COLO829 (cell line): ENCODE measurements at regions not wholly inside any gene's neighbourhood (a gene's known extent, or its start where the extent isn't known, plus 50 kb on each side); places are given as distances from the start of the nearest gene placed in this dataset.
"Not testable (repeated sequence)": the region's sequence is repeated elsewhere in the genome, so short reads cannot be mapped to it uniquely, and the experiment has no call there.

ENCODE experiments used
- DNase-seq: peaks from one replicate; pipeline ENCODE4 v3.0.0; 2012; ENCODE audit warnings: low spot score

DNA sequence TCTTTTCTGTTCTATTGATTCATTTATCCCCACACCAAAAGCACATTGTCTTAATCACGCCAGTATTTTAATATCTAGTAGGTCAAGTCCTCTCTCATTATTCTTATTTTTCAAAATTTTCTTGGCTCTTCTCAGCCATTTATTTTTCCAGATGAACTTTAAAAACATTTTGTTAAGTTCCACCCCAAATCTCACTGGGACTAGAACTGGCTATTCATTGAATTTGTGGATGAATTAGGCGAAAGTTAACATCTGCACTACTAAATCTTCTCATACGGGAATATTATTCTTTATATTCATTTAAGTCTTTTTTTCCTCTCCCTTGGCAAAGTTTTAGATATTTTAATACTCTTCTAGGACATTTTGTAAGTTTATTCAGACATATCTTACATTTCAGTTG is 295.2 kb upstream of the MGMT start:
- no peak for DNase-seq

DNA sequence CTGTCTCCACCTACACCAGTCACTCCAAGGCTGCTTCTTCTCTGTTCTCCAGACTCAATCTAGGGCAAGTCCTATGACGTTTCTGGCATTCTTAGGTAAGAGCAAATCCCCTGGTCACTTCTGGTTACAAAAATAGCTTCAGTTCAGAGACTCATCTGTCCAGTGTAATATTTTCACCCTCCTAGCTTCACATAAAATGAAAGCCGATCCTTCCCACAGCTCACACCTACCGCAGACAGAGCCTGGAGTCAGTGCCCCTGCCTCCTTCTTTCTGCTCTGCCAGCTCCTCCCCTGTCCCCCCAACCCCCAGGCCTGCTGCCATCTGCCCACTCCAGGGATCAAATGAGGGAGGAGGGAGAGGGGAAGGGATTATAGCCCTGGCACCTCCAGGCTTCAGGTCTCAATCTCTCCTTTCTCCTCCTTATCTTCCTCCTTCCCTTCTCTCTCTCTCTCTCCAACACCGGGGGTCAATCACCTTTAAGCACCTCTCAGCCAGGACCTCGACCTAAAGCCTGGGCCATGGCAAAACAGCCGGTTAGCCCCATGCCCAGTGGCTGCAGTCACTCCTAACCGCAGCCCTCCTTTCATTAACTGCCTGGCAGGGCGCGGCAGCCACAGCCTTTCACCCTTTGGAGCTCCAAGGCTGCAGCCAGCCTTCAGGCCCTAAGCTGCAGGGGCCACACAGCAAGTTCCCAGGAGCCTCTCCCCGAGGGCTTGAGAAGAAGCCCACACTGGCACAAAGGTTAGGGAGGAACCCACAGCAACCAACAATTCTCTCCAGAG is 292.6 kb upstream of the MGMT start:
- no peak for DNase-seq

DNA sequence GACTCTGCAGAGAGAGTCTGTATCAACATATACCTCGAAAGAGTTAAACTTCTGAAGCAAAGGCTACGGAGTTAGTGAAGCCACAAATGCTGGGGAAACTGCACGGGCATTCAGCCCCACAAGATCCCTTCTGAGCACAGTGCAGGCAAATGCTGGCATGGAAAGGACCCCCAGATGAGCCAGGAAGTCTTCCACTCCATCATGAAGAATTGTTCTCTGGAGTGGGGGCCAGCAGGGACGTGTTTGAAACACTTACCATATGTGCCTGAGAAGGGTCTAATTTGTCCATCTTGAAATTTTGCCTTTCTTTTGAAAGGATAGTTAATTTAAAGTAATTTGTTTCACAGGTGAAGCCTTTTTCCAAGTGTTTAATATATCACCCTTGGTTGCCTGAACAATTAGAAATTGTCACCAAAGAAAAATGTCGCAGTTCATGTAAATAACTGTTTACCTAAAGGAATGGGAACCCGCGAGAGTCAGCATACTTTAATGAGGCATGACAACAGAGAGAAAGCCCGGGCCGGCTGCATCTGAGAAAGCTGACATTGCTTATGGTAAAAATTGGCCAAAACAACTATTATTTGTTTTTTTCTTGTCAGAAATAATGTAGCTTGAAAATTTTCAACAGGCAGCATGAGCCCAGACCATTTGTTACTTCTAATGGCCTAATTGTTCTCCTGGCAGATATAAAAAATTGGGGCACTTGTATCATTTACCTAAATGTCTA is 287.6 kb upstream of the MGMT start:
- no peak for DNase-seq

DNA sequence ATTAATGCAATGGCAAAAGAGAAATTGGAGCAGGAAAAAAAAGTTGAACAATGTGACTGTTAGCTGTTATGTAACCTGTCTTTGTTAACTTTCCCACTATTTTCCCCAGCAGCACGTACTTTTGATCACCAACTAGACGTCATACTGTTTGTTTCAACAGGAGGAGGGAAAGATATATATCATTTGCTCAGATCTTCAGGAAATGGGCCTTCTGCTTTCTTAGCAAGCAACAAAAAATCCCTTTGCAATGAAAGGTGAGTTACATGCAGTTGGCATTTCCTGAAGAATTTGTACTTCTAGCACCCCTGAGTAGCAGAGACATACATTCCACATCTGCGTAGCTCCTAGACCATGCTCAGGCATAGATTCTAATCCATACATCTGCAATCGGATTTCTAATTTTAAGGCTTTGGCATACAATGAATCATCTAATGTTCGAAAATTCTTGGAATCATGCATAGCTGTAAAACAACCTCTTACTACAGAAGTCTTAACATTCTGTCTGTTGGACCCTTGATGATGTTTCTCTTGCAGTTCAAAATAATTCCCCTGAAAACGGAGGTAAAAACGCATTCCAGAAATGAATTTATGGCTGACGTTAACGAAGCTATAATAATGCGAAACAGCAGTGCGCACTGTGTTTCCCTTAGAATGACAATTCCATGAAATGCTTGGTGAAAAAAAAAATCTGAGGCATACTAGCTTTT is 286.9 kb upstream of the MGMT start:
- DNase-seq = no peak

DNA sequence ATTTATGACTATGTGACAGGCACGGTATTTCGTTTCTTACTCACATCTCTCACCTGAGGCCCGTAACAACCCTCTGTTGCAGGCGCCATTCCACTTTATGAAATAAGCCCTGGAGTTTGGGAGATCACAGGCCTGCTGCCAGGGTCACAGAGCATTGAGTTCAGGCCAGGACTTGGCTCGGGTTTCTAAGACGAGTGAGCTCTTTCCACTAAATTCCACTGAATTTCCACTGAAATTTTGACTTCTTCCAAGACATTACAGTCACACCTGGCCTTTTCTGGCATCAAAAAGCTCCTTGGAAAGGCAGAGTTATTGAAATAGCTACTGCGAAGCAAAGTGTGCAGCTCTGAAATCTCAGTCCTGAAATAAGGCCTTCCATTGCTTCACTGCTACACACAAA is 282.8 kb upstream of the MGMT start:
- DNase-seq = no peak

DNA sequence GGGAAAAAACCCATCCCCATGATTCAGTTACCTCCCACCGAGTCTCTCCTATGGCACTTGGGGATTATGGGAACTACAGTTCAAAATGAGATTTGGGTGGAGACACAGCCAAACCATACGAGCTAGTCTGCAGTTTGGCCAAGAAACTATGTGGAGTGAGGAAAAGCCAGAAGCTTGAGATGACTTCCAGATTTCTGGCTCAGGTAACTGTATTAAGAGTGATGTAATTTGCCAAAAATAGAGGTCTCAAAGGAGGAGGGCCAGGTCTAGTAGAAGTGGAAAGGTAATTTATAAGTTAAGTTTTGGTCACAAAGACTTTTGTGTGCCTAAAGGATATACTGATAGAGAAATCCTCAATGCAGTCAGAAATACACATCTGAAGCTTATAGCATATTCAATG is 279.7 kb upstream of the MGMT start:
- no peak for DNase-seq

DNA sequence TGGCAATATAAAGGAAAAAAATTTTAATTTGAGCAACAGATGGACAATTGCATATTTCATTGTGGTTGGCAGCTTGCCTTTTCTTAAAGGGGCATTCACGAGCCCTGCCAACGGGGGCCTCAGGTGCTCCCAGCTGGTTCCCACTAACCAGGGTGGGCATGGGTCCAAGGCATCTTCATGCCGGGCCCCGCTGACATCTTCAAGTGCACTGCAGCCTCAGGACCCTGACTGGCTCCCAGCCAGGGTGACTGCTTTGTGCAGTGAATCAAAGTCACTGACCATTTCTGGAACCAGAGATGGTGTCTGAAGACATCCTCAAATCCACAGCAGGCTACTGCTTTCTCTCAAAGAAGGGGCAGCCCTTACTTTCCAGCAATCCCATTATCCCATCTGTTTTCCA is 275.2 kb upstream of the MGMT start:
- DNase-seq = no peak

DNA sequence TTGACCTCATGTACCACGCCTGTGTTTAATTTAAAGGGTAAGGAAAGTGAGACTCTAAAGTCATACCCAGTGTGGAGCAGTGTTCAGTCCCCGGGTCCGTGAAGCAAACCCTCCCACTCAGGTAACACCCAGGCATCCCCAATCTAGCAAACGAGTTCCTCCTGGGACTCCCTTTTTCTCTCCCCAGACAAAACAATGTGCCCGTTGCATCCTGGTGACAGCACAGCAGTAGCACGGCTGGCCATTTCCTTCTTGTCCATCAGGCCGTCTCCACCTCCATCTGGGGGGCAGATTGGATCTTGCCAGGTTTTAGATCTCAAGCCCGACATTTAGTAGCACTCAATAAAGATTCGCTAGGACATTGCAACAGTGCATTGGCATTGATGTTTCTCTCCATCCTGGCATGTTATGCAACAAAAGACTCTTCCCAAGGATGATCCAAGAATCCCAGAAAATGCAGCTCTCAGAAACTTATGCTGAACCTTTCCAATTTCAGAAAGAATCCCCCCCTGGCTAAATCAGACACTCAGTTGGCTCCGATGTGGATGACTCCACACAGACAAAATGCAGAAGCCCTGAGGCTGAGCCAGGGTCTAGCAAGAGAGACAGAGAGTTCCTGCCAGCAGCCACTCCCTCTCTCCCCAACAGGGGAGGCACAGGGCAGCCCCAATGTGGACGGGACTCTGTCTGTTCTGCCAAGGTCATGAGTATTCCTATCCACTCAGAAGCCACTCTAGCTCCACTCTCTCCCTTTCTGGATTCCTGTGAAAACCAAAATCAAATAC is 274.5 kb upstream of the MGMT start:
- no peak for DNase-seq

DNA sequence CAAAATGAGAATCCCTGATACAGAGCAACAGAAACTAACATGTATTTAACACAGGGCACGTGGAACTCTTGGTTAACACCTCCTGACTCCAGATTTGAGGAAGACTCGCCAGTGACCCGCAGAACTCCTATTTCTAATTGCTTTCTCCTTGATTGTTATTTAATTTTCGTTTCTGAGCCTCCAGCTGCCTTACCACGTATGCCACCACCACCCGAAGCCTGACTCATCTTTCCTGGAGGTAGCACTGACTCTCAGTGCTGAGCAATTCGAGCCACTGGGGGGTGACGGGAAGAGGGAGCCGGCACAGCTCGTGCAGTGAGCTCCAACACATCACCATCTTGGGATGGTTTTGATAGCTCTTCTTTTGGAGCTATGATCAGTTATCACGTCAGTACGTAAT is 273.9 kb upstream of the MGMT start:
- DNase-seq = no peak

DNA sequence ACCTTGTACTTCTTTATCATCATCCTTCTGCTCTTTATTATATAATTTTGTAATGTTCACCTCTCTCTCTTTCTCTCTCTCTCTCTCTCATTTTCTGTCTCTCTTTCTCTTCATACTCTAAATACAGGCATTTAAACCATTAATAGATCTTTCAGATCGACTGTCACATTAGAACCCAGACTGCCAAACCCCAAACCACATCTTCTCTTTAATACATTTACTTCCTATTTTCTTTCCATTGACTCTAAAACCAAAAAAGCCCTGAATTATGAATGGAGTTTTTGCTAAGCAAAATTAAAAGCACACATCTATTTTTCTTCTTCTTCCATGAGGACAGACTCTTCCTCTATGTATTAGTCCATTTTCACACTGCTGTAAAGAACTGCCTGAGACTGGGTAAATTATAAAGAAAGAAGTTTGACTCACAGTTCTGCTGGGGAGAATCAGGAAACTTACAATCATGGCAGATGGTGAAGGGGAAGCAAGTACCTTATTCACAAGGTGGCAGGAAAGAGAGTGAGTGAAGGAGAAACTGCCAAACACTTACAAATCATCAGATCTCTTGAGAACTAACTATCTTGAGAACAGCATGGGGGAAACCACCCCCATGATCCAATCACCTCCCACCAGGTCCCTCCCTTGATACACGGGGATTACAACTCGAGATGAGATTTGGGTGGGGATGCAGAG is 272.7 kb upstream of the MGMT start:
- DNase-seq = no peak

DNA sequence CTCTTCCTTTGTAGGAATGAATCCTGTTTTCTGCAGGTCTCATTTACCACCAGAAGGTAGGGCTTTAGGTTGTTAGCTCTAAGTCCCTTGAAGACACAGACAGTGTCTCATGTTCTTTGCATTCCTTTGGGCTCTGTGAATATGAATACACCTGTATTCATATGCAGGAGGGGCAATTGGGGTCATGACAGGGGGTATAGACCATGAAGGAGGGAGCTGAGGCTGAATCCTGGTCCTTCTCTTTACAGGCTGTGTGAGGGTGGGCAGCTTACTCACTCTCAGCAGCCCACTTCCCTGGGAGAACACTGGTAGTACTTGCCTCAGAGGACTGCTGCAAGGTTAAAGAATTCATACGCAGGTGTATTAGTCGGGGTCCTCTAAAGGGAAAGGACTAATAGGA is 267.2 kb upstream of the MGMT start:
- DNase-seq = no peak

DNA sequence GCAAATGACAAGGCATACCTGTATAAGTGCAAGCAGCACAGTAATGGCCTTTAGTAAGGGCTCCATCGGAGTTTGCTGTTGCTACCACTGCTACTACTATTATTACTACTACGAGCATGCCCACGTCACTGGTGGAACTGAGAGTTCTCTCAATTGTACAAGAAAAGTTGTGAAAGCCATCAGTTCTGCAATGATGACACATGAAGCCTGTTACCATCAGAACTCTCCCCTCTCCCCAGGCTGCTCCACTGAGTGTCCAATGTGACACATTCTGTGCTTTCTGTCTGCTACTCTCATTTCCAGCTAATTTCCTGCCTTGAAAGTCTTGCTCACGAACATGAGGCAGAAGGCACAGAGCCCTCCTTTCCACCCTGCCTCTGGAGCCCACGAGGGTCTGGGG is 263.2 kb upstream of the MGMT start:
- DNase-seq = no peak

DNA sequence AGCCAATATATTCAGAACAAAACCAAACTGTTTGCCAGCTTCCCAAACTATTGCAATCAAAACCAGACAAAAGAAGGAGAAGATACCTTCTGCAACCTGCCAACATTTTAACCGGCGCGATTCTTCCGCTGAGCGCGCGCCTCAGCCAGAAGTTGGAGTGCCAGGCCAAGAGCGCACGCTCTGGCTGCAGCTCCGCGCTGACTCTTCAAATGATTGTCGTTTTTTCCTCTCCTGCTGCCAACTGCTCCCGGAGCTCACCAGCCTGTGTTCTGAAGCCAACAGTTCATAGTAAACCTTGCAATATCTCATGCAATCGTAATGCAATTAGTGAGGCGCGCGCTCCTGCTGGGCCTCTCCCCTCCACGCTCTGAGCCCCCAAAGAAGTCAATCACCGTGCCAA is 259.7 kb upstream of the MGMT start:
- DNase-seq = no peak

DNA sequence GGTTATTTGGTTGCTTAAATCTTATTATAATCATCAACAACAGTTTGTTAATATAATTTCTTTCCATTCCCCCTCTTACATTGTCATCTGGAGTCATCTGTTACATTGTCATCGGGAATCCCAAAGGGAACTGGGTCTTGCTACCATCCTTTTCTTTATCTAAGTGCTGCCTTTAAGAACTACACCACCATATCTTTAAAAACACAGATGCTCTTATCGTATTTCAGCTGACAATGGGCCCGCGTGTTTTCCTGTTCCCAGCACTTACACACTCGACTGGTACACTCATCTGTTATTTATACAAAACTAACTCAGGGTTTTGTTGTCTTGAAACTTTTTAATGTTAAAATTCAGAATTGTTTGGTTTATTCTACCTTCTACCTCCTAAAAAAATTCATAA is 256.2 kb upstream of the MGMT start:
- no peak for DNase-seq

DNA sequence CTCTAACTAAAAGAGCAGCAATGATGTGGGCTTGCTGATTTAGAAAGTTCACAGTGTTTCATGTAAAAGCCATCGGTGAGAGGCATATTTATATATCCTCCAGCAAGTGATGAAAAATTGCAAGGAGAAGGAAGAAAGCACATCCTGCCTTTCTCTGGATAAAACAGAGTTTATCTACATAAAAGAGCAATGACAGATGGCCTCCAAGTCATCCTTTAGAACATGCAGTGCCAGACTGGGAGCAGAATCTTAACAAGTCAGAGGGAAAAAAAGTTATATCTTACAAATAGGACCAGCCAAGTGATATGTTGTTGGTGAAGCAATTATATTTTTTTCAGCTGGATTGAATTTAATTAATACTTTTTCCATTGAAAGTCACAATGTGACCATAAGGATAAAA is 253.8 kb upstream of the MGMT start:
- DNase-seq = no peak

DNA sequence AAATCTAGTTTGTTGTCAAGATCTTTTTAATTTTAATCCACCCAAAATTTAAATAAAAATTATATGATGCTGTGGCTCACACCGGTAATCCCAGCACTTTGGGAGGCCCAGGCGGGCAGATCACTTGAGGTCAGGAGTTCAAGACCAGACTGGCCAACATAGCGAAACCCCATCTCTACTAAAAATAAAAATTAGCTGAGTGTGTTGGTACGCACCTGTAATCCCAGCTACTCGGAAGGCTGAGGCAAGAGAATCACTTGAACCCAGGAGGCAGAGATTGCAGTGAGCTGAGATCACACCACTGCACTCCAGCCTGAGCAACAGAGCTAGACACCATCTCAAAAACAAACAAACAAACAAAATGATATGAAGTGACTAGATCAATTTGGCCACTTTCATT is 253.0 kb upstream of the MGMT start:
- DNase-seq = not testable (repeated sequence)

DNA sequence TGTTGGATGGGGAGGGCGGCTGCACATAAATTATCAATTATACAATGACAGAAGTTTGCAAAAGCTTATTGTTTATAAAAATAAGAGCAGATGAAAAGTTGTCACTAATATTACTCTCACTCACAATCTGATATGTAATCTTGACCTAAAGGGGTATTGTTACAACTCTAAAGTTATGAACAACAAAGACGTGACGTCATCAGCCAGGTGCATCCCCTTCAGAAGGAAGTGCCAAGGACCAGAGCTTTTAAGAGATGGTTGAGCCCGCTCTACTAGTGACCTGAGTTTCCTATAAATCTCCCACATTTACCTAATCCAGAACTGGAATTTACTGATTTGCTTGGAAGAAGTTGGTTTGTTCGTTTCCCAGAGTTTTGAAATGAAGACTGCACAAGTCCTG is 247.7 kb upstream of the MGMT start:
- no peak for DNase-seq

DNA sequence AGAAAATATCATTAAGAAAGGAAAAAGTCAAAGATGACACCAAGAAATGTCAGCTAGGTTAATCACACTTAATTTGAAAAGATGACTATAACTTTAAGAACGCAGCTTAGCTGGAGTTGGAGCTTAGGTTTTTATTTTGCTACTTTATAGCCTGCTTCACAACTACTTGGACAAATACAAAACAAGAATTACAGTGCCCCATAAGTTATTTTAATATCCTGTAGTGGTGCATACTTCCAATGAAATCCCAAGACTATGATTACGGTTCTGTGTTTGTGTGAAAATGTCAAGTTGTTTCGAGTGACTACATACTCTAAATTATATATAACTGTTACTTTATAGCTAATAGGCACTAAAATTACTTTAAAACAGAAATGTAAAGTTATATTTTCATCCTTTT is 244.6 kb upstream of the MGMT start:
- no peak for DNase-seq

DNA sequence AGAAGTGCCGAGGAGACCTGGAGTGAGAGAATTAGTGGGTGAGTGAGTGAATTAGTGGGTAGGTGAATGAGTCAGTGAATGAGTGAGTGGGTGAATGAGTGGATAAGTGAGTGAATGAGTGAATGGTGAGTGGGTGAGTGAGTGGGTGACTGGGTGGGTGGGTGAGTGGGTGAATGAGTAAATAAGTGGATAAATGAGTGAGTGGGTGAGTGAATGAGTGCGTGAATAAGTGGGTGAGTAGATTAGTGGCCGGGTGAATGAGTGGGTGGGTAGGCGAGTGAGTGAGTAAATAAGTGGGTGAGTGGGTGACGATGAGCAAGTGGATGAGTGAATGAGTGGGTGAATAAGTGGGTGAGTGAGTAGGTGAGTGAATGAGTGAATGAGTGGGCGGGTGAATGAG is 243.7 kb upstream of the MGMT start:
- no peak for DNase-seq

DNA sequence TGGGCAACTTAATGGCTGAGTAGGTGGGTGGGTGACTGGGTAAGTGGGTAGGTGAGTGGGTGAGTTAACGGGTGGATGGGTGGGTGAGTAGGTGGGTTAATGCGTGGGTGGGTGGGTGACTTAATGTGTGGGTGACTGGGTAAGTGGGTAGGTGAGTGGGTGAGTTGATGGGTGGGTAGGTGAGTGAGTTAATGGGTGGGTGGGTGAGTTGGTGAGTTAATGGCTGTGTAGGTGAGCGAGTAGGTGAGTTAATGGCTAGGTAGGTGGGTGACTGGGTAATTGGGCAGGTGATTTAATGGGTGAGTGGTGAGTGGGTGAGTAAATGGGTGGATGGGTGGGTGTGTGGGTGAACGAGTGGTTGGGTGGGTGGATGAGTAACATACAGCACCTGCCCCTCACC is 243.0 kb upstream of the MGMT start:
- no peak for DNase-seq

DNA sequence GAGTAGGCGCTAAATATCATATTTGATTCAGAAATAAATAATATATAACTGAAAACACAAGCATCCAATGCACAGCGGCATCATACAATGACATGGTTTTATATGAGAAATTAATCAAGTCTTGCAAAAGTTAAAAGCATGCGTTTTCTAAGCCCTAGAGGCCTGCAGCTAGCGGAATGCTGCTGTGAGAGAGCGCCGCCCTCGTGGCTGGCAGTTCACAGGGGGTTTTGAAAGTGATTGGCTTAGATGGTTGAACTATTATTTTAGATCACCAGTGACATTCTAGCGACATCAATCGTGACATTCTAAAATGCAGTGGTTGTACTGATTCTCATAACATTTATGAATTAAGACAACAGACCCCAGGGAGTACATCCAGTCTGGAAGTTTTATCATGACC is 235.2 kb upstream of the MGMT start:
- no peak for DNase-seq
